ENCODE measurements at regions not wholly inside any gene's neighbourhood (a gene's known extent, or its start where the extent isn't known, plus 50 kb on each side); places are given as distances from the start of the nearest gene placed in this dataset.

- DNase-seq (ENCODE audit: low read depth): no peak
- H3K4me3 ChIP-seq (ENCODE audit: low read depth, low read length): no peak overlapping the region
Measured at GRCh38 chr21:25390701-25391100, 216.6 kb downstream of the MRPL39 start.

GRCh38 chr21:25387665-25388064, 219.6 kb downstream of the MRPL39 start:
- H3K4me3 ChIP-seq (ENCODE audit: low read depth, low read length): no peak overlapping the region
- no peak for DNase-seq (ENCODE audit: low read depth)

- DNase-seq (ENCODE audit: low read depth): peak; percentile 20
Measured at GRCh38 chr21:25385911-25386474, 221.3 kb downstream of the MRPL39 start.

GRCh38 chr21:25385341-25385740, 221.9 kb downstream of the MRPL39 start:
- no peak for DNase-seq (ENCODE audit: low read depth)
- no peak overlapping the region for H3K4me3 ChIP-seq (ENCODE audit: low read depth, low read length)

More at GRCh38 chr21:25385911-25386474, 221.3 kb downstream of the MRPL39 start:
- H3K4me3 ChIP-seq (ENCODE audit: low read depth, low read length): no peak overlapping the region

- no peak for DNase-seq (ENCODE audit: low read depth)
- H3K4me3 ChIP-seq (ENCODE audit: low read depth, low read length): no peak overlapping the region
Measured at GRCh38 chr21:25384782-25385181, 222.5 kb downstream of the MRPL39 start.

GRCh38 chr21:25383545-25383944, 223.7 kb downstream of the MRPL39 start:
- DNase-seq (ENCODE audit: low read depth): no peak
- no peak overlapping the region for H3K4me3 ChIP-seq (ENCODE audit: low read depth, low read length)

GRCh38 chr21:25381936-25382452, 225.3 kb downstream of the MRPL39 start:
- no peak for DNase-seq (ENCODE audit: low read depth)

GRCh38 chr21:25375675-25376074, 231.6 kb downstream of the MRPL39 start:
- no peak for DNase-seq (ENCODE audit: low read depth)
- no peak overlapping the region for H3K4me3 ChIP-seq (ENCODE audit: low read depth, low read length)

More at GRCh38 chr21:25381936-25382452, 225.3 kb downstream of the MRPL39 start:
- H3K4me3 ChIP-seq (ENCODE audit: low read depth, low read length): no peak overlapping the region

GRCh38 chr21:25373126-25374082, 233.9 kb downstream of the MRPL39 start:
- DNase-seq (ENCODE audit: low read depth): no peak
- no peak overlapping the region for H3K4me3 ChIP-seq (ENCODE audit: low read depth, low read length)

GRCh38 chr21:25371841-25372425, 235.3 kb downstream of the MRPL39 start:
- no peak for DNase-seq (ENCODE audit: low read depth)
- no peak overlapping the region for H3K4me3 ChIP-seq (ENCODE audit: low read depth, low read length)

GRCh38 chr21:25370311-25370744, 237.0 kb downstream of the MRPL39 start:
- no peak overlapping the region for H3K4me3 ChIP-seq (ENCODE audit: low read depth, low read length)
- peak; percentile 89 for DNase-seq (ENCODE audit: low read depth)

GRCh38 chr21:25369524-25370300, 237.6 kb downstream of the MRPL39 start:
- no peak for DNase-seq (ENCODE audit: low read depth)
- no peak overlapping the region for H3K4me3 ChIP-seq (ENCODE audit: low read depth, low read length)

- H3K4me3 ChIP-seq (ENCODE audit: low read depth, low read length): no peak overlapping the region
- no peak for DNase-seq (ENCODE audit: low read depth)
Measured at GRCh38 chr21:25368531-25368930, 238.8 kb downstream of the MRPL39 start.

GRCh38 chr21:25366116-25366515, 241.2 kb downstream of the MRPL39 start:
- no peak for DNase-seq (ENCODE audit: low read depth)
- no peak overlapping the region for H3K4me3 ChIP-seq (ENCODE audit: low read depth, low read length)

GRCh38 chr21:25362375-25363267, 244.7 kb downstream of the MRPL39 start:
- no peak overlapping the region for H3K4me3 ChIP-seq (ENCODE audit: low read depth, low read length)
- DNase-seq (ENCODE audit: low read depth): no peak

GRCh38 chr21:25361765-25362164, 245.5 kb downstream of the MRPL39 start:
- no peak overlapping the region for H3K4me3 ChIP-seq (ENCODE audit: low read depth, low read length)
- DNase-seq (ENCODE audit: low read depth): no peak

GRCh38 chr21:25361097-25361496, 246.2 kb downstream of the MRPL39 start:
- no peak for DNase-seq (ENCODE audit: low read depth)

GRCh38 chr21:25360593-25360992, 246.7 kb downstream of the MRPL39 start:
- no peak for DNase-seq (ENCODE audit: low read depth)
- no peak overlapping the region for H3K4me3 ChIP-seq (ENCODE audit: low read depth, low read length)

More at GRCh38 chr21:25361097-25361496, 246.2 kb downstream of the MRPL39 start:
- no peak overlapping the region for H3K4me3 ChIP-seq (ENCODE audit: low read depth, low read length)
